ENCODE measurements at regions not wholly inside any gene's neighbourhood (a gene's known extent, or its start where the extent isn't known, plus 50 kb on each side); places are given as distances from the start of the nearest gene placed in this dataset.

- TF ChIP-seq, protein P1, sequence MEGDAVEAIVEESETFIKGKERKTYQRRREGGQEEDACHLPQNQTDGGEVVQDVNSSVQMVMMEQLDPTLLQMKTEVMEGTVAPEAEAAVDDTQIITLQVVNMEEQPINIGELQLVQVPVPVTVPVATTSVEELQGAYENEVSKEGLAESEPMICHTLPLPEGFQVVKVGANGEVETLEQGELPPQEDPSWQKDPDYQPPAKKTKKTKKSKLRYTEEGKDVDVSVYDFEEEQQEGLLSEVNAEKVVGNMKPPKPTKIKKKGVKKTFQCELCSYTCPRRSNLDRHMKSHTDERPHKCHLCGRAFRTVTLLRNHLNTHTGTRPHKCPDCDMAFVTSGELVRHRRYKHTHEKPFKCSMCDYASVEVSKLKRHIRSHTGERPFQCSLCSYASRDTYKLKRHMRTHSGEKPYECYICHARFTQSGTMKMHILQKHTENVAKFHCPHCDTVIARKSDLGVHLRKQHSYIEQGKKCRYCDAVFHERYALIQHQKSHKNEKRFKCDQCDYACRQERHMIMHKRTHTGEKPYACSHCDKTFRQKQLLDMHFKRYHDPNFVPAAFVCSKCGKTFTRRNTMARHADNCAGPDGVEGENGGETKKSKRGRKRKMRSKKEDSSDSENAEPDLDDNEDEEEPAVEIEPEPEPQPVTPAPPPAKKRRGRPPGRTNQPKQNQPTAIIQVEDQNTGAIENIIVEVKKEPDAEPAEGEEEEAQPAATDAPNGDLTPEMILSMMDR (IDR thresholded peaks at IDR 0.05; ENCODE audit: low read depth, low read length), result no peak
- TF ChIP-seq POLR2A (IDR thresholded peaks at IDR 0.05; ENCODE audit: extremely low read depth, insufficient read length) (no peak), MAX (IDR thresholded peaks at IDR 0.05; ENCODE audit: low read depth, low read length) (no peak)
Observed at GRCh38 chr21:28086861-28087581, 905.7 kb downstream of the LTN1 start.

Data from NB4 (cell line).